Parathyroid adenoma (tissue), 2 donors: ENCODE measurements at regions not wholly inside any gene's neighbourhood (a gene's known extent, or its start where the extent isn't known, plus 50 kb on each side); places are given as distances from the start of the nearest gene placed in this dataset.

Source experiments
- H2AFZ ChIP-seq: fragments of 300-600 bp; sonication (generic); one replicate; pipeline ENCODE4 v1.7.0; 2017; ENCODE audit warnings: antibody characterized with exemption, mild to moderate bottlenecking
- H3K27ac ChIP-seq: fragments of 300-600 bp; sonication (generic); one replicate; pipeline ENCODE4 v1.7.0; 2017
- H3K27me3 ChIP-seq: fragments of 300-600 bp; sonication (generic); one replicate; pipeline ENCODE4 v1.7.0; 2017; ENCODE audit warnings: low read length; ENCODE audit not compliant: control insufficient read depth, insufficient read depth
- H3K36me3 ChIP-seq: fragments of 300-600 bp; sonication (generic); one replicate; pipeline ENCODE4 v1.7.0; 2017; ENCODE audit warnings: low read length; ENCODE audit not compliant: control insufficient read depth, insufficient read depth
- H3K4me1 ChIP-seq: fragments of 300-600 bp; sonication (generic); one replicate; pipeline ENCODE4 v1.7.0; 2017; ENCODE audit warnings: control low read depth
- H3K4me2 ChIP-seq: fragments of 300-600 bp; sonication (generic); one replicate; pipeline ENCODE4 v1.7.0; 2017; ENCODE audit warnings: low read length
- H3K4me3 ChIP-seq: fragments of 300-600 bp; sonication (generic); one replicate; pipeline ENCODE4 v1.7.0; 2017; ENCODE audit warnings: low read depth, low read length
- H3K79me2 ChIP-seq: fragments of 300-600 bp; sonication (generic); one replicate; pipeline ENCODE4 v1.7.0; 2017; ENCODE audit warnings: control low read depth
- H3K9ac ChIP-seq: fragments of 300-600 bp; sonication (generic); one replicate; pipeline ENCODE4 v1.7.0; 2017; ENCODE audit warnings: mild to moderate bottlenecking
- H3K9me3 ChIP-seq: fragments of 300-600 bp; sonication (generic); one replicate; pipeline ENCODE4 v1.7.0; 2017; ENCODE audit warnings: low read length; ENCODE audit not compliant: control insufficient read depth
- CTCF ChIP-seq: fragments of 300-600 bp; sonication (generic); IDR thresholded peaks from one replicate; pipeline ENCODE4 v1.7.0; 2017; ENCODE audit warnings: antibody characterized with exemption, mild to moderate bottlenecking
- donor health status: primary hyperparathyroidism.

- Histone ChIP-seq H3K36me3 (no peaks in the 10 kb centered on the region), H3K27me3 (no peaks in the 10 kb centered on the region), H3K4me2 (no peak overlapping the region), H3K9ac (no peak overlapping the region), H3K27ac (no peak overlapping the region), H3K4me1 (peaks cover 5% of the 10 kb centered on the region), H3K4me3 (no peak overlapping the region), H2AFZ (no peak overlapping the region), H3K9me3 (no peaks in the 10 kb centered on the region), H3K79me2 (no peaks in the 10 kb centered on the region)
- TF ChIP-seq CTCF, result no peak
Measured at GRCh38 chr19:57063070-57063469, 56.7 kb upstream of the USP29 start.

GRCh38 chr19:57067440-57067839 lies 52.3 kb upstream of the USP29 start:
- TF ChIP-seq CTCF, result no peak
- Histone ChIP-seq H3K4me2 (no peak overlapping the region), H3K9me3 (no peaks in the 10 kb centered on the region), H3K27me3 (no peaks in the 10 kb centered on the region), H3K4me1 (peaks cover 5% of the 10 kb centered on the region), H3K9ac (no peak overlapping the region), H3K36me3 (no peaks in the 10 kb centered on the region), H3K4me3 (no peak overlapping the region), H2AFZ (no peak overlapping the region), H3K27ac (no peak overlapping the region), H3K79me2 (no peaks in the 10 kb centered on the region)

GRCh38 chr19:57068311-57068710 lies 51.5 kb upstream of the USP29 start:
- no peaks in the 10 kb centered on the region for H3K79me2 ChIP-seq
- no peak for TF ChIP-seq CTCF
- H3K36me3 ChIP-seq, result no peaks in the 10 kb centered on the region
- no peak overlapping the region for H3K4me3 ChIP-seq
- no peak overlapping the region for H3K27ac ChIP-seq
- peaks cover 5% of the 10 kb centered on the region for H3K4me1 ChIP-seq
- H3K9me3 ChIP-seq, result no peaks in the 10 kb centered on the region
- H3K9ac ChIP-seq, result no peak overlapping the region
- H3K27me3 ChIP-seq, result no peaks in the 10 kb centered on the region
- no peak overlapping the region for H2AFZ ChIP-seq
- no peak overlapping the region for H3K4me2 ChIP-seq

- Histone ChIP-seq H3K27me3 (no peaks in the 10 kb centered on the region), H3K79me2 (no peaks in the 10 kb centered on the region), H3K36me3 (no peaks in the 10 kb centered on the region), H3K27ac (no peak overlapping the region), H2AFZ (peak overlapping the region; percentile 44), H3K4me1 (peaks cover 5% of the 10 kb centered on the region), H3K4me2 (no peak overlapping the region), H3K9me3 (no peaks in the 10 kb centered on the region), H3K4me3 (no peak overlapping the region), H3K9ac (no peak overlapping the region)
- peak; percentile 79 for TF ChIP-seq CTCF
Measured at GRCh38 chr19:57068921-57069697, 50.7 kb upstream of the USP29 start.
